Vagina (tissue), 2 donors: ENCODE measurements at regions not wholly inside any gene's neighbourhood (a gene's known extent, or its start where the extent isn't known, plus 50 kb on each side); places are given as distances from the start of the nearest gene placed in this dataset.

ENCODE experiments used
- CTCF ChIP-seq, 3 experiments: fragments of 450-650 bp in 2 of 3; fragments of 200-600 bp in 1 of 3; sonication (generic) in 1 of 3; IDR thresholded peaks; one replicate each; pipeline ENCODE4 v1.5.1; 2017 to 2019; ENCODE audit warnings: antibody characterized with exemption in 3 of 3, mild to moderate bottlenecking in 2 of 3, moderate library complexity in 2 of 3
- POLR2A ChIP-seq, 2 donors: fragments of 450-650 bp; IDR thresholded peaks; one replicate each; pipeline ENCODE4 v1.6.1; 2017; ENCODE audit warnings: antibody characterized with exemption in 2 of 2, mild to moderate bottlenecking in 2 of 2, moderate library complexity in 2 of 2
- POLR2AphosphoS5 ChIP-seq, 2 donors: sonication (generic); formaldehyde crosslinking; IDR thresholded peaks; one replicate each; pipeline ENCODE4 v1.9.0; 2017; ENCODE audit warnings: antibody characterized with exemption in 2 of 2, mild to moderate bottlenecking in 2 of 2, low read depth in 1 of 2; ENCODE audit not compliant: insufficient read depth in 1 of 2

GRCh38 chr1:173393659-173394000, 83.5 kb upstream of the PRDX6 start:
- TF ChIP-seq POLR2AphosphoS5 (IDR thresholded peaks at IDR 0.05; ENCODE audit: insufficient read depth in 1 of 2, low read depth in 1 of 2): no peak
- no peak for TF ChIP-seq CTCF (IDR thresholded peaks at IDR 0.05)
- no peak for TF ChIP-seq POLR2A (IDR thresholded peaks at IDR 0.05)
